Activated CD4-positive, alpha-beta T cell treated with anti-CD3 and anti-CD28 coated beads for 48 hours (primary cell): ENCODE measurements at regions not wholly inside any gene's neighbourhood (a gene's known extent, or its start where the extent isn't known, plus 50 kb on each side); places are given as distances from the start of the nearest gene placed in this dataset.

Source experiments
- DNase-seq: peaks from one replicate; pipeline ENCODE4 v3.0.0-alpha.2; 2020

DNA sequence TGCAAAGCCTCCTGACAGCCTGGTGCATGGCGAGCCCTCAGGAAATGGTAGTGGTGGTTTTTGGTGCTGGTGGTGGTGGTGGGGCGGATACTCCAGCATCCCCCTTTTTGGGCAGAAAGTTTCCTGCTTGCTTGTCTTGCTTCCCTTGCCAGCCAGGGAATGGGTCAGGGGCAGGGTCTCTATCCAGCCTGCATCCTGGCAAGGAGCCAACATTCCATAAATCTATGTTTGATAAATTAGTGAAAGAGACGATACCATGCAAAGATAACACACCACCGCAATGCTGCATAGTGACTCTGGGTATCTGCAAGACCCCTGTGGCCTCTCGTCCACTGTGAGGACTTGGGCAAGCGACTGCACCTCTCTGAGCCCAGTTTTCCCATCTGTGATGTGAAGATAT lies 246.2 kb downstream of the LRFN2 start:
- no peak for DNase-seq

- DNase-seq, result no peak
Observed at GRCh38 chr6:40340196-40340595, 247.0 kb downstream of the LRFN2 start.

- DNase-seq, result no peak
Observed at GRCh38 chr6:40338306-40338705, 248.9 kb downstream of the LRFN2 start.

GRCh38 chr6:40336940-40337760 lies 250.0 kb downstream of the LRFN2 start:
- no peak for DNase-seq

DNA sequence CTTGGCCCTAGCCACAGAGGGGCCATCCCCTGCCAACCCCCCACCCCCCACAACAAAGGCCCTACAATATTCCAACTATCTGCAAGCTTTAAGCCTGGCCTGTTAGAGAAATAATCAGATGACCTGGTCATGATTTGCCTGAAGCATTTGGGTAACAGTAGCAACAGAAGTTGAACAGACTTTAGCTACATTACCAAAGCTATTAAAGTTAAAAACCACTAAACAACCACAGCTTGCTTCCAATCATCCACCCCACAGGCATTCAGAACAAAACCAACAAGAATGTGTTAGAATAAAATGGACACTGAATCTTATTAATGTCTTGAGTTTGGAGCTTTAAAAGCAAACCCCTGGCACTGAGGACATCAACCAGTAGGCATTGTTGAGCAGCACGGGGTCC lies 250.9 kb downstream of the LRFN2 start:
- no peak for DNase-seq

DNA sequence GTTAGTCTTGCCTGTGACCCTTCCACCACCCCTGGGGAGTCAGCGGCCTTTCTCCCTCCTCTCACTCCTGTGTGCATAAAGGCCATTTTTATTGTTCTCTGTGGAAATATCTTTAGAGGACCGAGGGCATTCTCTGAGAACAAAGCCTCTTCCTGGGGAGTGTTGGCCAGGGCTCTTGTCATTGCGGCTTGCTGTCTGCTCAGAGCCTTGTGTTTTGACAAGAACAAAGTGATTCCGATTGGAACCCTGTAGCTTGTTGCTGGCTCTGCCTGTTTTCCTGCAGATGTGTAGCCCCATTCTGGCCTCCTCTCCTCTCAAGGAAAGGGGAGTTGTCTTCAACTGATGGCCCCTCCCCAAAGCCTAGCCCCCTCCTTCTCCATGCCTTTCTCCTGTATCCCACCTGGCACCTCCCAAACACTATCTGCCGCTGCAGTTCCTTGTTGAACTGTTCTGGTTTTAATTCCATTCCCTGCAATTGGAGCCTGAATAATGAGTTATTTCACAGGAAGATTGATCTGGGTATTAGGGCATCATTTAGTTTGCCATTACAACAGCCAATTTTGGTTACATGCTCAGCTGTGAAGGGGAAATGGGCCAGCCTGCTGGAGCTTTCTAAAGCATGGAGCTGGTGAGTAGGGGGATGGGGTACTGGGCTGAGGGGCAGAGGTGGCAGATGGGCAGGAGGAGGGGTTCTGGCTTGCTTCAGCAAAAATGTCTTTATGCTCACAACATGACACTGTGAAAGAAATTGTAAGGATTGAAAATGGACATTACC lies 252.5 kb downstream of the LRFN2 start:
- no peak for DNase-seq

GRCh38 chr6:40331545-40331944 lies 255.6 kb downstream of the LRFN2 start:
- DNase-seq, result no peak

DNA sequence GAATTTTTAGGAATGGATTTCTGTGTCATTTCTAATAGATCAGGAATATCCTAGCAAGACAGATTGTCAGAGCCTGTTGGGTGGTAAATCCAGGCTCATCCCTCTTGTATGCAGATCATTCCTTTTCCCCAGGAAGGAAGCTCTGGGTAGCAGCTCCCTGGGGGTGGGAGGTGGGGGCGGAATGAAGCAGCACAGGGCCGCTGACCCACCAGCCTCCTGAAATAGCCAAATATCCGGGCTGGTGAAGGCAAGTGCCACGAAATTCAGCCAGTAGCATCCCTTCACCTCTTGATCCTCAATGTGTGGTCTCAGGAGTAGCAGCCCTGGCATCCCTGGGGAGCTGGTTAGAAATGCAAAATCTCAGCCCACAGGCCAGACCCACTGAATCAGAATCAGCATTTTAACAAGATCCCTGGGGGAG lies 256.9 kb downstream of the LRFN2 start:
- no peak for DNase-seq

- DNase-seq, result no peak
Observed at GRCh38 chr6:40328986-40329545, 258.1 kb downstream of the LRFN2 start.

DNA sequence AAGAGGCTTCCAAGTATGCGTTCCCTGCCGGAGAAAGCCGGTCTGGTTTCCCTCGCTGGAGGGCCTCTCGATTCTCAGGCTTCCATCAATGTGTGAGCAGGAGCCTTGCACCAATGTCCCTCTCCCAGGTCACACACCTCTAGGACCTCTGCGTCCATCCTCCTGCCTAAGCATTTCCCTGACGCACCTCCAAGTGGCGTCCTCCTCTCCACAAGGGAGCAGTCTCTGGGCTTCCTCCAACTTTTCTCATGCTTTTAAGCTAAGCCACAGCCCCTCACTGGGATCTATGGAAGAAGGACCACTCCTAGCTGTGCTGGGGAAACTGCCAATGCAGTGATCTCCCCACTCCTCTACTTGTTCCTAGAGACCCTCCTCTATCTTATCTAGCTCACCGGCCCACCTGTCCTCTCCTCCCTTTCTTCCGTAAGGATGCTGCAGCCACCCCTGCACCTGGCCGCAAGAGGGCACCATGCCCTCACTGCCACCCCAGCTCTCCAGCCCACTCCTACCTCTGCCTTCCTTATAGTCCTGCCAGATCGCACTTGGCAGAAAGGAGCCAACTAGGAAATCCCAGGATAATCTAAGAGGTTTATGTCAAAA lies 258.7 kb downstream of the LRFN2 start:
- peak; percentile 51 for DNase-seq

- DNase-seq, result no peak
Observed at GRCh38 chr6:40326714-40327421, 260.3 kb downstream of the LRFN2 start.

DNA sequence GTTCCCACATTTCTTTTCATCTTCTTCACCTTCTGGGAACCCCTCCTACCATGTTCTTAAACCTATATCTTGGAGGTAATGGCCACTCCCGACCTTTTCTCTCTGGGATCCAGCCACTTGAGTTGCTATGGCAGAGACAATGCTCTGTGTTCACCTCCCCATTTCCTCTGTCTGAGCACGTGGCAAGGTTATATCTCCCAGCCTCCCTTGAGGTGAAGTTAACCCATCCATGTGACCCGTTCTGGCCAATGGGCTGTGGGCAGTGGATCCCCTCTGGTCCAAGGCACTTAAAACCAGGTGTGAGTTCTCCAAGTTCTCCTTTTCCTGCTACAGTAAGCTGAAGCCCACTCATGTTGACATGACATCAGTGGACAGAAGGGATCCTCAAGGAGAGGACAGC lies 261.4 kb downstream of the LRFN2 start:
- no peak for DNase-seq

DNA sequence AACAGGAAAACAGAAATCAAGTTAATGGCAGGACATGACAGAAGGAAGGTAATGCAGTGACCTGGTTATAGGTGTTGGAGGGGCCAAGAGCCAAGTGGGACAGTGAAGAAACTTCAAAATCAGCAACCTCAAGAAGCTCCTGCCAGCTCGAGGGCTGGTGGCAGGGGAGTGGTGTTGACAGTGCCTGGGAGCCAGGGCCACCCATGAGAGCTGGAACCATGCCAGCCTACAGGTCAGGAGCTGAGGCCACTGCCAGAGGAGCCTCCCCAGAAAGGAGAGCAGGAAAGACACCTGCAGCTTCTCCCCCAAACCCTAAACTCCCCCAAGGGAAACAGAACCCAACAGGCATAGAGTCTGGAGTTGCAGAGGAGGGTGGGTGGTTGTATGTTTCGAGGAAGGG lies 262.1 kb downstream of the LRFN2 start:
- DNase-seq, result no peak

DNA sequence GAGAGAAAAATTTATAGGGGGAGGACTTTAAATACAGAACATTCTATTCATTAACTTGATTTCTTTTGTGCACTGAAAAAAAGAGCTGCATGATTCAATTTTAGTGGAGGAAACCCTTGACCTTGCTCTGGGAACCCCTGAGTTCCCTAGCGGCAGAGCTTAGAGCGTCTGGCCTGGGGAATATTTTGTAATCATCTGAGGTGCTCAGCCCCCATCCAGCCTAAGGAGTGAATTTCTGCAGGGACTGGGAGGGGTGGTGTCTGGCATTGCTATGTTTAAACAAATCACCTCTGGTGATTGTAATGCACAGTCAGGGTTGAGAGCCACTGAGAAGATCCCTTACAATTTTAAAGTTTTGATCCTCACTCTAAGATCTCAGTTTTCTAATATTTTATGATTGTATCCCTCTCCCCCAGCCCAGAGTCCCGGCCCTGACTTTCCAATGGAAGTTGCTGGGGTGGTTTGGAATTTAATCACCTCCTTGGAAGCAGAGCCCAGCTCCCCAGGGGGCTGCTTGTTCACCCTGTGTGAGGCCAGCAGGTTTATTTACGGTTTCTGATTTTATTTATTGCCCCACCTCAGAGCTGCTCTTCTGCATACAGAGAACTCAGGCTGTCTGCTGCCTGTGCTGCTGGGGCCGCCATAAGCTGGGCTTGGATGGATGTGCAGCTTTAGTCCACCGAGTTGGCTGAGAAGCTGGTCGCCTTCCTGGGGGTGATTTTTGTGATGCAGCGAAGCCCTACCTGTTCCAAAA lies 263.1 kb downstream of the LRFN2 start:
- DNase-seq, result no peak

DNA sequence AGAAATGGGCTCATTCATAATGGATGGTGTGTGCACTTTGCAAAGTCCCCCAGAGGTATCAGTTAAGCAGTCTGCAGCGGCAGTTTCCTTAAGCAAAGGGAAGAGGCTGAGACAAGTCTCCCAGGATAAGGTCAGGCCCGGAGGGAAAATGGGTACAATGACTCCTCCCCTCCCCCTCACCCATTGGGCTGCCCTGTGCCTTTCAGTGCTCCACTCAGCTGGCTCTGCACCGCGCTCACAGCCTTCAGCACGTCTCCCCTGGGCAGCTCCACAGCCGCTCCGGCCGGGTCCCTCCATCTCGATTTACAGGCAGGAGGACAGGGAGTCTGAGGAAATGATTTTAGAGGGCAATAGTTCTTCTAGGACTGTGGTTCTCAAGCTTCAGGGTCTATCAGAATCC lies 264.8 kb downstream of the LRFN2 start:
- no peak for DNase-seq

GRCh38 chr6:40321616-40322015 lies 265.5 kb downstream of the LRFN2 start:
- no peak for DNase-seq

- no peak for DNase-seq
Observed at GRCh38 chr6:40320947-40321346, 266.2 kb downstream of the LRFN2 start.

DNA sequence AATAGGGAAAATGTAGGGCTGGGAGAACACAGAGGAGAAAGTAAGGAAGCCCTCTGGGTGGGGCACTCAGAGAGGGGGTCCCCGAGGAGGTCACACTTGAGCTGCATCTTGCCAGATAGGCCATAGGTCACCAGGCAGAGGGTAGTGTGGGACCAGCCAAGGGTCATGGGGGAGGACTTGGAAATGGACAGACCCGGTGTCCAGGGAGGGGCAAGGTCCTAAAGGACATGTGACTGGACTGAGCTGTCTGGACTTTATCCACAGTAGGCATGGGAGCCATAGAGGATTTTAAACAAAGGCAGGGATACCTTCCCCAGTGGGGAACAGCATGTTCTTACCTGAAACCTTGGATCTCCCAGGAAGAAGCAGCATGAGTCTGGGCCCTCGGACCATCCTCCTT lies 266.7 kb downstream of the LRFN2 start:
- no peak for DNase-seq

GRCh38 chr6:40319124-40319523 lies 268.0 kb downstream of the LRFN2 start:
- DNase-seq, result no peak

DNA sequence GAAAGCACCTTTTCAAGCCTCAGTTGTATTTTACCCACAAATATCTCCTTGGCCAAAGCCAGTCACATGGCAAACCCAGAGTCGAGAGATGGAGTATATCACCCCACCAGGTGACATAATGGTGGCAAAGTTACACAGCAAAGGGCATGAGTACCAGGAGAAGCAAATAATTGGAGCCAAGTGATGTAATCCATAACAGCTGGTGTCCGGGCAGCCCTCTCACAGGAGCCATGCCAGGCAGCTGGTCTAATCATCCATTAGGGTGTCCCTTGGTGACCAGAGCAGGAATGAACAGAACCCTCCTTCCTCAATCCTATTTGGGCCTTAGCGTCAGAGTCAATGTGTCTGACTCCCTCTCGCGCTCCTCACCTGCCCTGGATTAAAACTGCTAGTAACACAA lies 272.1 kb downstream of the LRFN2 start:
- DNase-seq, result no peak

GRCh38 chr6:40313582-40313981 lies 273.6 kb downstream of the LRFN2 start:
- DNase-seq, result no peak
